HG03196 (cell line): ENCODE measurements at regions not wholly inside any gene's neighbourhood (a gene's known extent, or its start where the extent isn't known, plus 50 kb on each side); places are given as distances from the start of the nearest gene placed in this dataset.
"Not testable (repeated sequence)": the region's sequence is repeated elsewhere in the genome, so short reads cannot be mapped to it uniquely, and the experiment has no call there.

Experiments used
- ATAC-seq: cut with Tn5 transposase; IDR thresholded peaks from one replicate; pipeline ENCODE4 v1.9.1; 2021; ENCODE audit not compliant: unreplicated experiment

DNA sequence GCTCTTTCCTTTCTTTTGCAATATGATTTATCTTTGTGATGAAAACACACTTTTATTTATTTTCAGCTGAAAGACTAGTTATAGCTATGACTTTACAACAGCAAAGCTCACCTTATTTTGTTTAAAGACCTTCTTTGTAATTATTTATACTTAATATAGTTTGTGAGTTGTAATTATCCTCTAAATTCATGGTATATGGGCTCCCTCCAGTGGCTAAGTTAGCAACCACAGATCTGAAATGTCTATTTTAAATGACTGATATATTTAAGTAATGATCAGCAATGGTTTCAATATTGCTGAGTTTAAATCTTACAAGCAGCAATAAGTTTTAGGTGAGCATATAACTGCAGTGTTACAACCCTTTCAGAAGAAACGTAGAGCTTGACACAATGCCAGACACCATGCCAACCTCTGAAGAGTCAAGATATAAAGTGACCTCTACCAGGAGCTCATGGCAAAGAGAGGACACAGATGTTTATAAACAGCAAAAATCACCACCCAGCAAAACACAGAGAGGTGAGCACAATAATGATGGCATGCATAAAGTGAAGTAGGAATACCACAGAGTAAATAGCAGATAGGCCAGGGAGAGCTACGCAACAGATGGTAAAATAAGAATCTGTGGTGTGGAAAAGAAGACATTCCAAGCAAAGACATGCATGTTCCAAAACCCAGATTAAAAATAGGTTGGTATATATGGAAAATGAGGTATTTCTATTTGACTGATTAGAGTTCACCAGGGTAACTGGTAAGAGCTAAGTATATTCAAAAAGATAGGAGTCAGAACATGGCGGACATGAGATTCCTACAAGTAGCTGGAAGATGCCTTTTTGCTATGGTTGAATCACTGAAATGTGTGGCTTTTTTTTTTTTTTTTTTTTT, 143.7 kb upstream of the ZNF385D start:
- no peak for ATAC-seq

DNA sequence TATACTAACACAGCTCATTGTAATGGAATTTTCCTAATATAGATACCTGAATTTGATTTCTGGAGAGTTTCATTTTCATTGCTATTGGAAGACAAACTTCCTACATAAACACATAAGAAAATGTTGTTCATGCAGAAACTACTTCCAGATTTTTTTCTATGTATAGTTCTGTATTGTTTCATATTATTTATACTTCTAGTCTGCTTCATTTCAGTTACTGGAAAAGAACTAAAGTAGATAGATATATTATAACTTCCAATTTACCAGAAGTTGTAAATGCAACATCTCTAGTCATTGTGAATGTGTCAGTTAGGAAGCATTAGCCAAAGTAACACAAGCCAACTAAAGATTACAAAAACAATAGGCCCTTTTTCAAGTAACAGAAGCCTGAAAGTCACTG, 147.3 kb upstream of the ZNF385D start:
- no peak for ATAC-seq

DNA sequence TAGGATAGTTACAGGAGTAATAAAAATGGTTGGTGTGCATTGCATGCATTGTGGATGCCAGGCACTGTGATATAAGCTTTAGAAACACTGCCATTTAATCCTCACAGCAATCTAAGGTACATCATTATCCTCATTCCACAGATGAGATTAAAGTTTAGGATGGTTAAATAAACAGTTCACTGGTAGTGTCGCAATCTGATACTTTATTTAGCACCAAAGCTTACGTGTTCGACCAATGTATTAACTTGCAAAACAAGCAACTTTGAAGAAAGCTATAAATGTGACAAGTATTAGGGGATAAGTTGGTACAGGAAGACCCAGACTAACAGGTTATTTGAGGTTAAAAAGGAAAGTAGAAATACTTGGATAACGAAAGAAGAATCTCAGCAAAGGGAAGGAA, 150.5 kb upstream of the ZNF385D start:
- ATAC-seq: no peak

- no peak for ATAC-seq
Observed at GRCh38 chr3:21902956-21903355, 151.9 kb upstream of the ZNF385D start.

GRCh38 chr3:21909096-21909495, 158.1 kb upstream of the ZNF385D start:
- ATAC-seq: no peak

- no peak for ATAC-seq
Observed at GRCh38 chr3:21912711-21913110, 161.7 kb upstream of the ZNF385D start.

DNA sequence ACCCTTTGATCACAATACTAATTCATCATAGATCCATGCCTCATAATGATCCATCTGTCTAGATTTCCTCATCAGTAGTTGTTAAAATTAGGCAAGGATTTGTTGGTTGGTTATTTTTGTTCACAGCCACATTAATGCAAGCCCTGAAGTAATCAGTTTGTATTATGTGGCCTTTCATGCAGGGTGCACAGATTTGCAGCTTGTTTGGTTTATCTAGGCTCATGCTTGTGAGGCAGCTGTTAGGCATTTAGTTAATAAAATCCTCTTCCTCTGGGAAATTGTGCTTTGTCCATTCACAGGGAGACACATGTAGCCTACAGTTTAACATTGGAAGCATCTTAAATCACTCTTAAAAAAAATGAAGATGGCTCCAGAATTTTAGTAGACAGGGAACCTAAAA, 162.8 kb upstream of the ZNF385D start:
- no peak for ATAC-seq

DNA sequence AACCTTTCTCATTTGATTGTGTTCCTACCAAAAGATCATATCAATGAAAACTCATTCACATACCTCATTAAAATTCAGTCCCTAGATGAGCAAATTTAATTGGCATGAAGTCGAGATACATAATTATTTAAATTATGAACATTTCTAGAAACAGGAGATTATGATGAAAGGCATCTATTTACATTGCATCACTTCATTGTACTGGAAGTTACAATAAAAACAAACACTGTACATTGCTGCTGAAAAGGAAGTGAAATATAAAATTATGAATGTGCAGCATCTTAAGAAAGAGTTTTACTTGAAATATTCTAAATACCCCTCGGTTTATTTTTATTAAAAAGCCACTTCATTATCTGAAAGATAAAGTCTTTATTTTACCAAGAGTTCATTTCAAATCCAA, 163.4 kb upstream of the ZNF385D start:
- no peak for ATAC-seq

DNA sequence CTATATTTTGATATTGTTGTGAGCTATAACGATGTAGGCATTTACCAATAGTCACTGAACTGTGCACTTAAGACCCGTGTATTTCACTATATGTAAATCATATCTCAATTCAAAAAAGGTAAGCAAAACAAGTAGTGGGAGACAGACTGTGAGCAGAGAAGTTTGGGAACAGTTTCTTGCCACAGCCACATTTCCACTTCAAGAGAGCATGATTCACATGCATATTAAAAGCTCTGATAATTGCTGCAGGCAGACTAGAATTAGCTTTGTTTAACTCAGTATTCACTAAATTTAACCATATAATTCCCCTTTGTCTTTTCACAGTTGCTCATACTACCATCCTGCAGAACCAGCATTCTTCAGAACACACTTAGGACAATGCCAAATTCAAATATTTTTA, 168.4 kb upstream of the ZNF385D start:
- ATAC-seq: no peak

DNA sequence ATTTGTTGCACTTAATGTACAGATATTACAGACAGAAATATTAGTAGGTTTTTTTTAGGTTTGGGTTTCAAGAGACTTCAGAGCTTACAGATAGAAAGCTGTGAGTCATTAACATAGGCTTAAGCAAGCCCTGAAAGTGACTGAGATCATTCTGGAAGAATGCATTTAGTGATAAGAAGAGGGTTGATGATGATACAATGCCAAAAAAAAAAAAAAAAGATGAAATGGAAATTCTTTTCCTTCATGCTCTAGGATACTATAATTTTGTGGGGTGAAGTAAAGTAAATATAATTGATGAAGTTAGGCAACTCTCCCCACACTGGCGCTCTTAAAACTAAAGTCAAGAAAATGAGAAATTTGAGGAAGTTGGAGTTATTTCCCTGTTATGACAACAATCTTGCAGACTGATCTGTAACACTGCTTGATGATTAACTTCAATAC, 169.4 kb upstream of the ZNF385D start:
- no peak for ATAC-seq

- ATAC-seq: not testable (repeated sequence)
Observed at GRCh38 chr3:21923156-21923555, 172.1 kb upstream of the ZNF385D start.

DNA sequence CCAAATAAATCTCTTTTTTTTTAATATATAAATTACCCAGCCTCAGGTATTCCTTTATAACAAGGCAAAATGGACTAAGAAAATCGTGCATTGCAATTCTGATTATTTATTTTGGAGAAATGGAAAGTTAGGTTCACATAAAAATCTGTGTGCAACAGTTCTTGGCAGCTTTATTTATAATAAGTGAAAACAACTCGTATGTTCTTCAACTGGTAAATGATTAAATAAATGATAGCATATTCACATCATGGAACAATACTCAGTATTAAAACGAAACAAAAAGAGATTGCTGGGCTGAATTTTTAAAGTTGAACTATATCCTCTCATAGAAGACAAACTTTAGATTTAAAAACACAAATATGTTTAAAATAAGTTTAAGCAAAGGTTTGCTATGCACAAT, 176.3 kb upstream of the ZNF385D start:
- ATAC-seq: no peak

GRCh38 chr3:21934591-21934990, 183.6 kb upstream of the ZNF385D start:
- ATAC-seq: no peak

DNA sequence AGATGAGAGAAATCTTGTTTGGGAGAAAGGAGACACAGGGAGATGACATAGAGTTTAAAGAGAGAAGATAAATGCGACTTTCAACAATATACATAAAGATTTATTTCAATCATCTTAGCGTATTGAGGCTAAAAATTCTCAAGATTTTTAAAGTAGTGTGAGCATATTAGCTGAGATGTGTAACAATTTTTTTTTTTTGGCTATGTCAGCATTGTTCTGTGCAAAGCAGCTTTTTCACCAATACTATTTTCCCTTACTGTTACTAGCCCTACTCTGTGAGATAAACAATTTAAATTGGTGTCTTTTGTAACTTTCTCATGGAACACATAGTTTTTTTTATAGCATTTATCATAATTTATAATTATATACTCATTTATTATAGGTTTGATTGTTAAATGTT, 185.2 kb upstream of the ZNF385D start:
- no peak for ATAC-seq

DNA sequence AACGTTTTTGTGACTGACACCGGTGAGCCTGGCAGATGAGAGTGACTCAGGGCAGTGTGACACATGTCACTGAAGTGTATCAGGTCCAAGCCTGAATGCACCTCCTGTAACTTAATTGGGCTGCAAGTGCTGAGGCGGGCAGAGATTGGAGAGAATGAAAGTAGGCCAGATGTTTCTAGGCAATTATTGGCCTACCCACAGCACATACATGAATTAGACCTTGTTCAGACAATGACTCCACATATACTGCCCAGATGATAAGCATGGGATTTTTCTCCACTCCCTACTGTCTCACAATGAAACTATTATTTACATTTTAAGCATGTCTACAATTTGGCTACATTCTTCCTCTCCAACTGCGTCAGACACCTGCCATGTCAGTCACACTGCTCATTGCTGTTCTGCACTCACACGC, 187.3 kb upstream of the ZNF385D start:
- no peak for ATAC-seq

DNA sequence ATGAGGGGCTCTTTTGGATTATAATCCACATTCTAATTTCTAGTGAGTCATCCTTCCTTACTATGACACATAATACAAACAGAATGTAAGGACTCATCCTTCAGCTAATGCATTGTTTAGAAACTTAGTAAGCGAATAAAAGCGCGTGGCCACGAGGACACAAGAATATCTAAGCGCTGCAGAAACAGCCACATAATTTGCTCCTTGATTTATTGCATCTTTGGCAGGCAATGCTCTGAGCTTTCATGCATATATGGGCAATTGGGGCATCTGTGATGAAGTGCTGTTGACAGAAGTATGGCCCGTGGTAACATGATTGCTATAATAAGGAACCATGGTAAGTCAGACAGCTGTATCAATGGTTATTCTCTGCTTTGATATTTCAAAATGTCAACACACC, 191.3 kb upstream of the ZNF385D start:
- no peak for ATAC-seq

GRCh38 chr3:21944251-21944650, 193.2 kb upstream of the ZNF385D start:
- no peak for ATAC-seq

GRCh38 chr3:21952856-21953255, 201.8 kb upstream of the ZNF385D start:
- ATAC-seq: no peak

DNA sequence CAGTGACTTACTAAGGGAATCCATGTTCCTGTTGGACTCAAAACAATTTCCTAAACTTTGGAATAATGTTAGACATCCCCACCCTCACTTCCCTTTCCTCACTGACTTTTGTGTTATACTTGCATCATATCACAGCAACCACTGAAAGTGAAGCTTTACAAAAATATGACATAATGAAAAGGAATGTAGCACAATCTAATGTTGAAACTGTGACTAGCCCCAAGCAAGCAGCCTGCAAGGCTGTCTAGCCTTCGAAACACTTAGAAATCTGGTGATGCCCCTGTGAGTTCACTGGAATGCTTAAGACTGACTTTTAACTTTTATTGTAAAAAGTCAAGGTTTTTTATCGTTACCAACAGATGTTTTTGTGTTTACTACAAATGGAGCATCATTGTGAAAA, 203.7 kb upstream of the ZNF385D start:
- ATAC-seq: no peak

DNA sequence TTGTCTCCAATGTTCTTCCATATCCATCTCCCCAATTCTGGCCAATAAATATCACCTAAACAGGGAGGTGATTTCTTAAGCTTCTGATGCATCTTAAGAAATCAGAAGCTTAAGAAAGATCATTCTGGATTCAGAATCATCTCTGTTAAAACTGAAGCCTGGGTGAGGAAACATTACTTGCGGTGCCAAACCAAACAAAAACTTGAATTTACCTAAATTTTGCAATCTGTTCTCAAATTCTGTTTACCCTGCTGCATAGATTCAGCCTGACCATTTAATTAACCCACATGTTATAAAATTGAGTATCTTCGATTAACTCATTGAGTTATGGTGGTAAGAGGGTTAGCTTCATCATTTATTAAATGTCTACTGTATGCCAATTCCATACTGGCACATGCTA, 204.4 kb upstream of the ZNF385D start:
- no peak for ATAC-seq

- no peak for ATAC-seq
Observed at GRCh38 chr3:21960033-21960432, 209.0 kb upstream of the ZNF385D start.

- no peak for ATAC-seq
Observed at GRCh38 chr3:21962456-21962855, 211.4 kb upstream of the ZNF385D start.

DNA sequence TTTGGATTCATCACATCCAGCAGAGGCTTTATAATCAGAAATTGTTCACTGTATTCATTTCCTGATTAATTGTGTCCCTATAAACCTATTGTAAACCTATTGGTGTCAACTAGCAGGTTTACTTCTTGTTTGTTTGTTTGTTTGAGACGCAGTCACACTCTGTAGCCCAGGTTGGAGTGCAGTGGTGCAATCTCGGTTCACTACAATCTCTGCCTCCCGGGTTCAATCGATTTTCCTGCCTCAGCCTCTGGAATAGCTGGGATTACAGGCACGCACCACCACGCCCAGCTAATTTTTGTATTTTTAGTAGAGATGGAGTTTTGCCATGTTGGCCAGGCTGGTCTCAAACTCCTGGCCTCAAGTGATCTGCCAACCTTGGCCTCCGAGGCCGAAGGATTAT, 215.4 kb upstream of the ZNF385D start:
- ATAC-seq: not testable (repeated sequence)
